ENCODE measurements at regions not wholly inside any gene's neighbourhood (a gene's known extent, or its start where the extent isn't known, plus 50 kb on each side); places are given as distances from the start of the nearest gene placed in this dataset.

DNA sequence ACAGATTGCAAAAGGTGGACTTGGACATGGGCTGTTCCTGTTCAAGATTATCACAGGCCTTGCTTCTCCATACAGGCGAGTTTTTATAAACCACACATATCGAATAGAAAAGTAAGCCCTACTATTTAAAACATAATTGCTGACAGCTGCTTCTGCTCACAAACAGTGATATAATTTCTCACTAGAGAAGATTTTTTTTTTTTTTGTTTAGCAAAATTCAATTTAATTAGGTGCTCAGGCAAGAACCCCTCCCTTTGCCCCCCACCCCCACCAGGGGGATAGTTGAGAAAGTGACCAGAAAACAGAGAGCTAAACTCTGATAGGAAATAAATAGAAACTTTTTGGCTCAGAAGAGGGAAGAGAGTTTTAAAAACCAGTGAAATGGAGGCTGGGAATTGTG is 132.8 kb upstream of the CRY1 start:
- no peak for DNase-seq (ENCODE audit: low read depth)

DNA sequence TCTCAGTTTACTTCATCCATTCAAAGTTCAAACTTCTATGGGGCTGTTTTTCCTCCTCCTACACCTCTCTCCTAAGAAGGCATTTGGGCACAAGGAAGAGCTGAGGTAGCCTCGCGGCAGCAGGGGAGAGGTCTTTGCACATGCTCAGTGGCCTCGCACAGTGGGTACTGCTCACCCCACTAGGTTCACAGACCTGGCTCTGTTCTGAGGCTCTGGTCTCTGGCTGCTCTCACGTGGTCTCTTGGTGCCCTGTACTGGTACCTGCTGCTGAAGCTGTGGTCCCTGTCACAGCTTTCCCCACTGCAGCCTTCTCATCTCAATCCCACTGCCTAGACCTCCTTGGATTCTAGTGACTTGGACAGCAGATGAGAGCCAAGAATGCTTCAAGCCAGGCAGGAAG is 134.7 kb upstream of the CRY1 start:
- no peak for DNase-seq (ENCODE audit: low read depth)

GRCh38 chr12:107229827-107230226 is 136.5 kb upstream of the CRY1 start:
- no peak for DNase-seq (ENCODE audit: low read depth)

DNA sequence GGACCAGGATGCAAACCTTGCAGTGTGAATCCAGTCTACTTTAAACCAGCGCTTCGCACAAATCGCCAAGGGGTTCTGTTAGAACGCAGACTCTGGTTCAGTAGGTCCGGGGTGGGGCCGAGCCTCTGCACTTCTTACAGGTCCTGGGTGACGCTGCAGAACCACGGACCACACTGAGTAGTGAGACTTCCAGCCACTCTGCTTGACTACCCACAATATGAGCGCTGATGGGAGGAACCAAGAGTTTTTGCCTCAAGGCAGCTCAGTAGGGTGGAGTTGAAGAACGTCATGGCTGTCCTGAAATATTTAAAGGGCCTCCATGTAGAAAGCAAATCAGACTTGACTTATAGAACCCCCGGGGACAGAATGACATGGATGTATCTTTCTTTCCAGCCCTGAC is 138.0 kb upstream of the CRY1 start:
- DNase-seq (ENCODE audit: low read depth): no peak

DNA sequence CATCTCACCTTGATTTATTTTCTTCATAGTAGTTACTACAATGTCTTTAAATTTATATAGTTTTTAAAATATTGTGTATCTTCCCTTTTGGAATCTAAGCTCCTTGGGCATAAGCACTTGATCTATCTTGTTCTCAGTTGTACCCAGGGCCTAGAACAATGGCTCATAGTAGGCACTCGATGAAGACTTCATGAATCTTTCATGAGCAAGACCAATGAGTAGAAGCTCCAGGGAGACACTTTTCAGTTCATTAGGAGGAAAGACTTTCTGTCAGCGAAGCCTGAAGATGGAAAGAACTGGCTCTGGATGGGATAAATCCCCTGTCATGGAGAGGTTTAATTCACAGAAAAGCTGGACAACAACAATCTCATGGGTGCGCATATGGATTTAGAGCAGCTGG is 140.2 kb upstream of the CRY1 start:
- DNase-seq (ENCODE audit: low read depth): no peak

DNA sequence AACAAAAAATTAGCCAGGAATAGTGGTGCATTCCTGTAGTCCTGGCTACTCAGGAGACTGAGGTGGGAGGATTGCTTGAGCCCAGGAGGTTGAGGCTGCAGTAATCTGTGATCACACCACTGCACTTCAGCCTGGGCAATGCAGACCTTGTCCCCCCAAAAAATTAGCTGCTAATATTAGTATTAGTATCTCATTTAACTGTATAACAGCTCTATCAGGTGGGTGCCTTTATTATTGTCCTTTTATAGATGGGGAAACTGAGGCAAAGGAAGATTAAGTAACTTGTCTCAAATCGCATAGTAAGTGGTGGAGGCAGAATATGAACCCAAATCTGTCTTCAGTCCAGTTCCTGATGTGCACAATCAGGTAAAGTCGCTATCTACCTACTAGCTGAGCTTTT is 142.3 kb upstream of the CRY1 start:
- no peak for DNase-seq (ENCODE audit: low read depth)

- DNase-seq (ENCODE audit: low read depth): no peak
Observed at GRCh38 chr12:107236824-107237511, 143.6 kb upstream of the CRY1 start.

- no peak for DNase-seq (ENCODE audit: low read depth)
Observed at GRCh38 chr12:107238296-107238695, 144.9 kb upstream of the CRY1 start.

GRCh38 chr12:107241411-107241810 is 148.1 kb upstream of the CRY1 start:
- DNase-seq (ENCODE audit: low read depth): no peak

- DNase-seq (ENCODE audit: low read depth): no peak
Observed at GRCh38 chr12:107242189-107242588, 148.8 kb upstream of the CRY1 start.

DNA sequence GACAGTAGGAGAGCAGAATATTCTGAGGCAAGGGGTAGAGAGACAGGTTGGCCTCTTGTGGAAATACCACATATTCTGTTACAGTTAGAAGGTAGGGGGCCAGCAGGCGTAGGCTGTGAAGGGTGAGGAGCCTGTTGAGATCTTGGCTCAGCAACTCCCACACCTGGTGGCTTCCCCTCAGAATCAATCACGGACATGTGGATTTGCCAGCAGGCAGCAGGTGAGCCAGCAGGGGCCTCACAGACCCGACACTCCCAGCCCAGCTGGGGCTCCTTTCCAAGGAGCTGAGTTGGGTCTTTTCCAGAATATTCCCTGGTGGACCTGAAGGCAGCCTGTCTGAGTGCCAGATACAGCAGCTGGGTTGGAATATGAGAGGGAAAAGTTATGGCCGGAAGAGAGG is 150.0 kb upstream of the CRY1 start:
- DNase-seq (ENCODE audit: low read depth): no peak

GRCh38 chr12:107244584-107244983 is 151.2 kb upstream of the CRY1 start:
- no peak for DNase-seq (ENCODE audit: low read depth)

GRCh38 chr12:107247650-107248049 is 154.3 kb upstream of the CRY1 start:
- no peak for DNase-seq (ENCODE audit: low read depth)

- no peak for DNase-seq (ENCODE audit: low read depth)
Observed at GRCh38 chr12:107248187-107248586, 154.8 kb upstream of the CRY1 start.

DNA sequence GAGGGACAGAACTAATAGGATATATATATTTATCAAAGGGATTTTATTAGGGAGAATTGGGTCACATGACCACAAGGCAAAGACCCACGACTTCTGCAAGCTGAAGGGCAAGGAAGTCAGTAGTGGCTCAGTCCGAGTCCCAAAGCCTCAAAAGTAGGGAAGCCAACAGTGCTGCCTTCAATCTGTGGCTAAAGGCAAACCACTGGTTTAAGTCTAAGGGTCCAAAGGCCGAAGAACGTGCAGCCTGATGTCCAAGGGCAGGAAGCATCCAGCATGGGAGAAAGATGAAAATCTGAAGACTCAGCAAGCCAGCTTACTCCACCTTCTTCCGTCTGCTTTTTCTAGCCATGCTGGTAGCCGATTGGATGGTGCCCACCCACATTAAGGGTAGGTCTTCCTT is 157.9 kb upstream of the CRY1 start:
- no peak for DNase-seq (ENCODE audit: low read depth)

- no peak for DNase-seq (ENCODE audit: low read depth)
Observed at GRCh38 chr12:107253361-107253760, 160.0 kb upstream of the CRY1 start.

- DNase-seq (ENCODE audit: low read depth): no peak
Observed at GRCh38 chr12:107254258-107254856, 161.0 kb upstream of the CRY1 start.

GRCh38 chr12:107258780-107259179 is 165.4 kb upstream of the CRY1 start:
- DNase-seq (ENCODE audit: low read depth): no peak

GRCh38 chr12:107263980-107264379 is 170.6 kb upstream of the CRY1 start:
- no peak for DNase-seq (ENCODE audit: low read depth)

DNA sequence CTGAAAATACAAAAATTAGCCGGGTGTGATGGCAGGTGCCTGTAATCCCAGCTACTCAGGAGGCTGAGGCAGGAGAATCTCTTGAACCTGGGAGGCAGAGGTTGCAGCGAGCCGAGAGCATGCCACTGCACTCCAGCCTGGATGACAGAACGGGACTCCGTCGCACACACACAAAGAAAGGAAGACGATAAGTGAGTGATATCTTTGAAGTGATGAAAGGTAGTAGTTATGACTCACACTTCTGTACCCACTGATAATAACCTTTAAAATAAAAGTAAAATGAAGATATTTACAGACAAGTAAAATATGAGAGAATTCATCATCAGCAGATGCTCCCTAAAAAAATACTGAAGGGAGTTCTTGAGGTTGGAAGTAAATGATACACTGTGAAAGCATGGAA is 171.3 kb upstream of the CRY1 start:
- no peak for DNase-seq (ENCODE audit: low read depth)

GRCh38 chr12:107267604-107268003 is 174.3 kb upstream of the CRY1 start:
- no peak for DNase-seq (ENCODE audit: low read depth)

DNA sequence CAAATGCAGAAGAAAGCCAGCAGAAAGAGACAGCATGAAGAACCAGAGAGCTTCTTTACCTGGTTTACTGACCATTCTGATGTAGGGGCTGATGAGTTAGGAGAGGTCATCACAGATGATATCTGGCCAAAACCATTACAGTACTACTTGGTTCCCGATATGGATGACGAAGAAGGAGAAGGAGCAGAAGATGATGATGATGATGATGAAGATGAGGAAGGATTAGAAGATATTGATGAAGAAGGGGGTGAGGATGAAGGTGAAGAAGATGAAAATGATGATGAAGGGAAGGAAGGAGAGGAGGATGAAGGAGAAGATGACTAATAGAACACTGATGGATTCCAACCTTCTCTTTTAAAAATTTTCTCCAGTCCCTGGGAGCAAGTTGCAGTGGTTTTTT is 178.2 kb upstream of the CRY1 start:
- DNase-seq (ENCODE audit: low read depth): no peak

DNA sequence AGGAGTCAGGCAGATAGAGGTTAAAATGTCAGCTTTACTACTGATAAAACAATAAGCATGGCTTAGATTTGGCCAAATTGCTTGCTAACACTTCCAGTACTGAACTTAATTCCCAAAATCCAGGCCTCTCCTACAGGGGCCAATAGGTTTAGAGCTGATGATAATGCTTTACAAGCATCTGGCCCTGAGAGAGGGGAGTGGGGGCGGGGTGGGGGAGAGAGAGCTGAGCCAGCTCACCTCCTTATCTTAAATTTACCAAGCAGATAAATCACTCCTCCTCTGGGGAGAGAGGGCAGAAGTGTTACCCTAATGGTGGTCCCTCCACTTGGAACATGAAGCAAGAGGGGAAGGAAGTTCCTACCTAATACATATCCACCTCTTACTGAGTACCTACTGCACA is 182.2 kb upstream of the CRY1 start:
- no peak for DNase-seq (ENCODE audit: low read depth)

GRCh38 chr12:107277855-107278254 is 184.5 kb upstream of the CRY1 start:
- no peak for DNase-seq (ENCODE audit: low read depth)

Data from stimulated activated CD8-positive, alpha-beta memory T cell treated with anti-CD3 and anti-CD28 coated beads, Interleukin-15, amount 100 ng/mL, for 24 hours (primary cell).